Renal cortical epithelial cell (primary cell): ENCODE measurements at regions not wholly inside any gene's neighbourhood (a gene's known extent, or its start where the extent isn't known, plus 50 kb on each side); places are given as distances from the start of the nearest gene placed in this dataset.

Source experiments
- DNase-seq: peaks from one replicate; pipeline ENCODE4 v3.0.0-alpha.2; 2011; ENCODE audit warnings: low read depth

DNA sequence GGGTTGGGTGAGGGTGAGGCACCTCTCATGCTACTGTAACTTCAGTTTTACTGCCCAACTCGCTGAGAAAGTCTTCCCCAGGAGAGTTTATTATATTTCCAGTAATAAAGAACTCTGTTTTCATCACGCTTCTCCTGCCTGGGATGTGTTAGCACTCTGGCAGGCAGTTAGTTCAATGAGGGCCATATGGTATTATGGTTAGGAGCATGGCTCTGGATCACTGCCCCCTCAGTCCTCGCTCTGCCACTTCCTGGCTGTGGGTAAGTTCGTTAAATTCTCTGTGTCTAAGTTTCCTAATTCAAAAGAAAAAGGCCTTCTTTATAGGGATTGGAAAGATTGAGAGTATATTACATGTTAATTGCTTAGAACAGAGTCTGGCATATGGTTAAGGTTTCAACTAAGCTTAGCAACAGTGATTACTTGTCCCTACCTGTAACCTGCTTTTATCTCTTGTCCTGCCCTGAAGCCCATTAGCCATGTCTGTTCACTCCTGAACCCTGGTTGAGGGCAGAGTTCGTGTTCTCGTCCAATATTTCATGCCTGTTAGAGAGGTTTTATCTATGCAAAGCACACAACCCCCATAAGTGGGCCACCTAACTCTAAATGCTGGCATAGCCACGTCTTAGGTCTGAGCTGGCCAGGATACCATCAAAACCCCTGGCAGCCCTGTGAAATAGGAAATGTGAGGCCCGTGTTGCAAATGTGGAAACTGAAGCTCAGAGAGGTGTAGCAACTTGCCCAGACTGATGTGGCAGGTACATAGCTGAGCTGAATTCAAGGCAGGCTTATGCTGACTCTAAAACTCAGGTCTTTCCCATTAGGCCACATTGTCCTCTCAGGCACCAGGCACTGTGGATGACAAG is 342.5 kb upstream of the JARID2 start:
- no peak for DNase-seq

DNA sequence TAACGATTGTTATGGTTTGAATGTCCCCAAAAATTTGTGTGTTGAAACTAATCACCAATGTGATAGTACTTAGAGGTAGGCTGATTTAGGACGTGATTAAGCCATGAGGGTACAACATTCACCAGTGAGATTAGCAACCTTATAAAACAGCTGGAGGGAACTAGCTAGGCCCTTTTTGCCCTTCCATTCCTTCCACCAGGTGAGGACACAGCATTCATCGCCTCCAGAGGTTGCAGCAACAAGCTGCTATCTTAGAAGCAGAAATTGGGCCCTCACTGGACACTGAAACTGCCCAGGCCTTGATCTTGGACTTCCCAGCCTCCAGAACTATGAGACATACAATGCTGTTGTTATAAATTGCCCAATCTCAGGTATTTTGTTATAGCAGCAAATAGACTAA is 340.7 kb upstream of the JARID2 start:
- DNase-seq = no peak

GRCh38 chr6:14906621-14907020 is 339.2 kb upstream of the JARID2 start:
- no peak for DNase-seq

- no peak for DNase-seq
These were observed 334.9 kb upstream of the JARID2 start for GRCh38 chr6:14910692-14911547.

DNA sequence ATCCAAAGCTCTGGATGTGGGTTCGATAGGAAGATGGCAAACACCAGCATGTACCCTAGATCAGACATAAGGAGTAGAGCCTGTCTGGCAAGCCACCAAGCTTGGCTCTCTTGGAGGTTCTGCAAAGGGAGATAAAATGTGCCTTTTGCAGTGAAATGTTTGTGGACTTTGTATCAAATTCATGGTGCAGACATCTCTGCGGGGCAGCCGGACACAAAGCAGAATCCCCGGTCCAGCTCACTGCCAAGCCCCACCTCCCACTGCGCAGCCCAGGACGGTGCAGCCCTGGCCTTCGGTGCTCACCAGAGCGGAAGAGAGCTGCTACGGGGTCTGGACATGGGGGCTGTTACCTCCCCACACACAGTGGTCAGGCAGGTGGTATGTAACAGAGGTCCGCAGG is 333.6 kb upstream of the JARID2 start:
- DNase-seq = no peak

DNA sequence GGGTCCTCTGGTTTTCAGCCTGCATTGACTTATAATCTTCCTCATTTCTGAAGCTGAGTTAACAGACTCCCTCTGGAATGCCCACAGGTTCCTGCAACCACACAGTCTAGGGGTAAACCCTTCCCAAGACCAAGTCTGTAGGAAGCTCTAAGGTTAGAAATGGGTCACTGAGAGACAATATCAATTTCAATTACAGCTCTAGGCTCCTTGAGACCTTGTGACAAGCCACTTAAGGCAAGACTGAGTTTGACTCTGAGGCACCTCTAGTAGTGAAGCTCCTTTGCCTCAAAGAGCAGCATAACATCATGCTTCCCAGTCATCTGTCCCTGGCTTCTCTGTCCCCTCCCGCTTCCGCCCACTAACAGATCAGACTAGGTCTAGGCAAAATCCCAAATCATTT is 333.2 kb upstream of the JARID2 start:
- no peak for DNase-seq

- no peak for DNase-seq
These were observed 331.9 kb upstream of the JARID2 start for GRCh38 chr6:14913931-14914330.

DNA sequence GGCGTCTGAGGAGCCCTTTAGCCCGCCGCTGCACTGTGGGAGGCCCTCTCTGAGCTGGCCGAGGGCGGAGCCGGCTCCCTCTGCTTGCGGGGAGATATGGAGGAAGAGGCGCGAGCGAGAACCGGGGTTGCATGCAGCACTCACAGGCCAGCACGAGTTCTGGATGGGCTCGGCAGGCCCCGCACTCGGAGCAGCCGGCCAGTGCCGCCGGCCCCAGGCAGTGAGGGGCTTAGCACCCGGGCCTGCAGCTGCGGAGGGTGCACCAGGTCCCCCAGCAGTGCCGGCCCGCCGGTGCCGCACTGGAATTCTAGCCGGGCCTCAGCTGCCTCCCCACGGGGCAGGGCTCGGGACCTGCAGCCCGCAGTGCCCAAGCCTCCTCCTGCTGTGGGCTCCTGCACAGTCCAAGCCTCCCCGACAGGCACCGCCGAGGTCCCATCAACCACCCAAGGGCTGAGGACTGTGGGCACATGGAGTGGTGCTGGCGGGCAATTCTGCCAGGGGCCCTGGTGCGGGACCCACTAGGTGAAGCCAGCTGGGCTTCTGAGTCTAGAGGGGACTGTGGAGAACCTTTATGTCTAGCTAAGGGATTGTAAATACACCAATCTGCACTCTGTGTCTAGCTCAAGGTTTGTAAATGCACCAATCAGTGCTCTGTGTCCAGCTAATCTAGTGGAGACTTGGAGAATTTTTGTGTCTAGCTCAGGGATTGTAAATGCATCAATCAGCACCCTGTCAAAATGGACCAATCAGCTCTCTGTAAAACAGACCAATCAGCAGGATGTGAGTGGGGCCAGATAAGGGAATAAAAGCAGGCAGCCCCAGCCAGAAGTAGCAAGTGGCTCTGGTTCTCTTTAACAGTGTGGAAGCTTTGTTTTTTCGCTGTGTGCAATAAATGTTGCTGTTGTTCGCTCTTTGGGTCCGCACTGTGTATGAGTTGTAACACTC is 329.7 kb upstream of the JARID2 start:
- no peak for DNase-seq

GRCh38 chr6:14917109-14917910 is 328.6 kb upstream of the JARID2 start:
- DNase-seq = peak; percentile 19

DNA sequence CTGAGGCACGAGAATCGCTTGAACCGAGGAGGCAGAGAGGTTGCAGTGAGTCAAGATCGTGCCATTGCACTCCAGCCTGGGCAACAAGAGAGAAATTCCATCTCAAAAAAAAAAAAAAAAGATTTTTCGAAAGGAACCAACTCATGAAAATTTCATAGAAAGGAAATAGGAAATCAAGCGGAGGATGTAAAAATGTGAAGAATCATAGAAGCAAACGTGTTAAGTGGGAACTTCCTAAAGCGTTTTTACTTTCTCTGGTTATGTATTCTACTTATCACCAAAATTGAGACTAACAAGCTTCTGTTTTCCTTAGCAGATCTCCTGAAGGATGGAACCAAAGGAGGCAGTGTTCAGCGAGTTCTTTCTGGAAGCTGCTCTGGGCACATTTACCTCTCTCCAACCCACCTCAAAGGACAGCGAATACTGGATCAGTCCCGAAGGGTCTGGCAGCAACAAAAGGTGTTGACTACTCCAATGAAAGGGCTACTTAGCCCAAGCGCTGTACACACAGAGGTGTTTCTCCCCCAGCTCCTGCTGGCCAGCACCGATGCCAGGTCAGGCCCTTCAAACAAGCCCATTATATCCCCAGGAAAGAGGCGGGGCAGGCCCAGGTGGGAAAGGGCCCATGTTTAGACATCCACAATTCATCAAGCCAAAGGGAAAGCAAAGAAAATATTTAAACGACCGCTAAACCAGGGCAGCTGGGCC is 327.5 kb upstream of the JARID2 start:
- no peak for DNase-seq

DNA sequence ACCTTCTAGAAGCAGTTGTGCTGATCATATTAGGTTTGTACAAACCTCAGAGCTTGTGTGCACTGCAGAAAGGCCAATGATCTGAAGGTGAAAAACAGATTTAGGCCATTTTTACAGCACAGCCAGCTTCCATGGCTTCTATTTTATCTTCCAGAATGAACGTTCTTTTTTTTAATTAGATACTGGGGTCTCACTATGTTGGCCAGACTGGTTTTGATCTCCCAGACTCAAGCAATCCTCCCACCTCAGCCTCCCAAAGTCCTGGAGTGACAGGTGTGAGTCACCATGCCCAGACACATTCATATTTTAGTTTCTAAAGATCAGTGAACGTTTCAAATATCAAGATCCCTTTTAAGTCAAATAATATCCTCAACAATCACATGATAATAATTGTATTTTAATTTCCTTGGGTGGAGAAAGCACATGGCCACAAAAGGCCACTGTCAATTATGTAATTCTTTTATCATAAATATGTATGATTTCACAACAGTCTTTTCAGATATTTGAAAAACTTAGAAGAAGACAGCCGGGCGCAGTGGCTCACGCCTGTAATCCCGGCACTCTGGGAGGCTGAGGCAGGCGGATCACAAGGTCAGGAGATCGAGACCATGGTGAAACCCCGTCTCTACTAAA is 326.7 kb upstream of the JARID2 start:
- DNase-seq = no peak

DNA sequence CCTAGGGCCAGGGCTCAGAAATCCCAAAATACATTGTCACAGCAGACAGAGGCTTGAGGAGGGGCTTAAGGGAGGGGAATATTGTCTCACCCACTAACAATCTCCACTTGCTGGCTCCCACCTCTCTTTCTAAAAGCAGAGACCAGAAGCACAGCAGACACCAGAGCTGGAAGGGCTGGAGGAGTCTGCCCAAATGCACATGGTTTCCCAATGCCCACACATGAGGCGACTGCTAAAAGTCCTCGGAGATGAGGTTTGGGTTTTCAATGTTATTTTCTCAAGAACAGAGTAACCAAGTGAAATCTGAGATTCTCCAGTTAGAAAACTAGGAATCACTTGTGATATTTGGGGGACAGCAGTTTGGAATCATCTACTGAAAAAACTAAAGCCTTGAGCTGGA is 325.6 kb upstream of the JARID2 start:
- no peak for DNase-seq

GRCh38 chr6:14921170-14921569 is 324.7 kb upstream of the JARID2 start:
- peak; percentile 15 for DNase-seq

DNA sequence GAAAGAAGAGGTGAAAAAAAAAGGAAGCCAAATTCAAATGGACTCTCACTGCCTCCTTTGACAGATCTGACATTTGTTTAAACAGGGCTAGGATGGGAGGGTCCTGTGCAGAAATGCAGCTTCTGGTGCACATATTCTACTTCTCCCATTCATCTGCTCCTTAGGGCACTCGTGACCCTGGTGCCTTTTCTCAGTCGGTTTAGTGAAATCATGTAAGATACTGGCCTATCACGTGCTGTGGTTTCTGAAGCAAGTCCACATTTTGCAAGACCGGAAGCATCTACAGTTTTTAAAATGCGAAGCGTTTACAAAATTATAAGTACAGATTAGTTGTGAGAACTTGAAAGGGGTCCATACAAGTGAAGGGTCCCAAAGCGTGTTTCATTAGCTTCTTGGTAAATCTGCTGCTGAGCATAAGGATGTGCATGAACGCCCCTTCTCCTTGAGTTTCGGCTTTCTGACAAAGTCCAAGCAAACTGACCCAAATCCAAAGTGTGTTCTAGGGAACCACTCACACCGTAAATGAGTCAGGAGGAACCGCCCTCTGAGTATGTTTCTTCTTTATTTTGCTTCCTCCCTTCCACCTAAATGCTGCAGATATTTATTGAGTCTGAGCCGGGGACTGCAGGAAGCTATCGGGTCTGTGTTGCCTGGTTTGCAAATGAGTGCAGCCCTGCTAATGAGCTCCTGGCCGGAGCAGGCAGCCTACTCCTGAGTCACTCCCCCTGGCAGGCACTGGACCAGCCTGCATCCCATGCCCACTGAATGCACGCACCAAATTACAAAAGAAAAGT is 323.8 kb upstream of the JARID2 start:
- peak; percentile 49 for DNase-seq

GRCh38 chr6:14922706-14923460 is 323.0 kb upstream of the JARID2 start:
- no peak for DNase-seq

- no peak for DNase-seq
These were observed 321.5 kb upstream of the JARID2 start for GRCh38 chr6:14924126-14925024.

- DNase-seq = no peak
These were observed 320.7 kb upstream of the JARID2 start for GRCh38 chr6:14925025-14925698.
